ENCODE measurements at regions not wholly inside any gene's neighbourhood (a gene's known extent, or its start where the extent isn't known, plus 50 kb on each side); places are given as distances from the start of the nearest gene placed in this dataset.

GRCh38 chr5:28862137-28862859 is 1823.9 kb upstream of the CDH9 start:
- Mint-ChIP-seq H3K4me3 (ENCODE audit: low read depth, unreplicated experiment) (no peak overlapping the region), H3K36me3 (ENCODE audit: insufficient read depth, unreplicated experiment) (no peaks in the 10 kb centered on the region), H3K4me1 (ENCODE audit: low read depth, unreplicated experiment) (no peaks in the 10 kb centered on the region), H3K27ac (ENCODE audit: unreplicated experiment) (no peak overlapping the region), H3K9me3 (ENCODE audit: low read depth, unreplicated experiment) (peaks cover 3% of the 10 kb centered on the region), H3K27me3 (ENCODE audit: unreplicated experiment) (no peaks in the 10 kb centered on the region)
- CTCF ChIA-PET = no interaction called here
- DNase-seq = no peak
- BruUV-seq (replicated peaks) = no TSS peak
- no peak for TF ChIP-seq CTCF (IDR thresholded peaks at IDR 0.05; ENCODE audit: unreplicated experiment)
- intact Hi-C loops (cut with micrococcal nuclease; ENCODE audit: unreplicated experiment) = no loop called here

- Mint-ChIP-seq H3K27me3 (ENCODE audit: unreplicated experiment) (no peaks in the 10 kb centered on the region), H3K9me3 (ENCODE audit: low read depth, unreplicated experiment) (peaks cover 11% of the 10 kb centered on the region), H3K4me1 (ENCODE audit: low read depth, unreplicated experiment) (no peaks in the 10 kb centered on the region), H3K4me3 (ENCODE audit: low read depth, unreplicated experiment) (no peak overlapping the region), H3K27ac (ENCODE audit: unreplicated experiment) (no peak overlapping the region), H3K36me3 (ENCODE audit: insufficient read depth, unreplicated experiment) (no peaks in the 10 kb centered on the region)
- BruUV-seq (replicated peaks) = no TSS peak
- intact Hi-C loops (cut with micrococcal nuclease; ENCODE audit: unreplicated experiment) = no loop called here
- TF ChIP-seq CTCF (IDR thresholded peaks at IDR 0.05; ENCODE audit: unreplicated experiment) = no peak
- CTCF ChIA-PET = no interaction called here
- DNase-seq = no peak
Measured at GRCh38 chr5:28855626-28856025, 1817.2 kb upstream of the CDH9 start.

GRCh38 chr5:28850320-28850921 is 1812.0 kb upstream of the CDH9 start:
- intact Hi-C loops (cut with micrococcal nuclease; ENCODE audit: unreplicated experiment) = no loop called here
- CTCF ChIA-PET = no interaction called here

GRCh38 chr5:28831042-28831441 is 1792.7 kb upstream of the CDH9 start:
- intact Hi-C loops (cut with micrococcal nuclease; ENCODE audit: unreplicated experiment) = no loop called here
- Mint-ChIP-seq H3K4me3 (ENCODE audit: low read depth, unreplicated experiment) (no peak overlapping the region), H3K27ac (ENCODE audit: unreplicated experiment) (no peak overlapping the region), H3K36me3 (ENCODE audit: insufficient read depth, unreplicated experiment) (no peaks in the 10 kb centered on the region), H3K4me1 (ENCODE audit: low read depth, unreplicated experiment) (no peaks in the 10 kb centered on the region), H3K27me3 (ENCODE audit: unreplicated experiment) (no peaks in the 10 kb centered on the region), H3K9me3 (ENCODE audit: low read depth, unreplicated experiment) (peaks cover 8% of the 10 kb centered on the region)
- TF ChIP-seq CTCF (IDR thresholded peaks at IDR 0.05; ENCODE audit: unreplicated experiment) = no peak
- CTCF ChIA-PET = no interaction called here
- no TSS peak for BruUV-seq (replicated peaks)
- no peak for DNase-seq

More at GRCh38 chr5:28850320-28850921, 1812.0 kb upstream of the CDH9 start:
- Mint-ChIP-seq H3K4me3 (ENCODE audit: low read depth, unreplicated experiment) (no peak overlapping the region), H3K9me3 (ENCODE audit: low read depth, unreplicated experiment) (peaks cover 7% of the 10 kb centered on the region), H3K27me3 (ENCODE audit: unreplicated experiment) (no peaks in the 10 kb centered on the region), H3K4me1 (ENCODE audit: low read depth, unreplicated experiment) (no peaks in the 10 kb centered on the region), H3K36me3 (ENCODE audit: insufficient read depth, unreplicated experiment) (no peaks in the 10 kb centered on the region), H3K27ac (ENCODE audit: unreplicated experiment) (no peak overlapping the region)
- TF ChIP-seq CTCF (IDR thresholded peaks at IDR 0.05; ENCODE audit: unreplicated experiment) = no peak
- no TSS peak for BruUV-seq (replicated peaks)
- DNase-seq = no peak
